ENCODE measurements at regions not wholly inside any gene's neighbourhood (a gene's known extent, or its start where the extent isn't known, plus 50 kb on each side); places are given as distances from the start of the nearest gene placed in this dataset.

DNA sequence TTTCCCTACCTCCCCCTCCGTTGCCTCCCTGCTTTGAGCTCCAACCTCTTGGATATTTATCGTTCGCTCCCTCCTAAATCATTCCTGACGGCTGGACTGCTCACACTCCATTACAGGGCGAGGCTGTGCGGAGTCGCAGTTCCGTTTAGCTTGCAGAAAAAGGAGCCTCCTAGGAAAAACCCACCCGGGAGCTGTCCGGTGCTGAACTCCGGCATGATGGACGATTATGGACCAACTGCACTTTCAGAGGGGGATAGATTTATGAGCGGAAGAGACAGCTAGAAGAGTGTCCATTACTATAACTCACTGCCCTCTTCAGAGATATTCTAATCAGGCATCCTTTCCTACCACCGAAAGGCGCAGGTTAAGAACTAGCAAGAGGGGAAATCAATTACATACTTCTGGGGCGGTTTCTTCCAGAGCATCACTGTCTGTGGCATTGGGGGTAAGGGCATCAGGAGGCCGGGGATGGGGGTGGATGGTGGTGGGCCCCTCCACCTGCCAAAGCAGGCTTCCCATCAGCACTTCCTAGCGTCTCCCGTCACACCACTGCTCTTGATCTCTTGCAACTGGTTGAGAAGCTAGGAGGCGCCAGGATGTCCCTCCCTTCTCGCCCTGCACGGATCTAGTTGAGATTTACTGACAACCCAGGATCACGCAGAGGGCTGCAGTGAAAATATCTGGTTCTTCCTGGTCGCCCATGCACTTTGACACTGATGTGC is 251.2 kb downstream of the ENGASE start:
- ATAC-seq (no peak), DNase-seq (no peak)
- Histone ChIP-seq H3K9me3 (no peaks in the 10 kb centered on the region), H3K36me3 (no peaks in the 10 kb centered on the region), H3K4me1 (no peaks in the 10 kb centered on the region), H3K27ac (no peak overlapping the region), H3K27me3 (no peaks in the 10 kb centered on the region), H3K4me3 (no peak overlapping the region)
- 26% methylated on average over 21 of the region's 24 CpGs for WGBS (ENCODE audit: insufficient coverage, low coverage, low lambda C conversion rate, missing lambda C conversion rate)
- TF ChIP-seq, protein P1, sequence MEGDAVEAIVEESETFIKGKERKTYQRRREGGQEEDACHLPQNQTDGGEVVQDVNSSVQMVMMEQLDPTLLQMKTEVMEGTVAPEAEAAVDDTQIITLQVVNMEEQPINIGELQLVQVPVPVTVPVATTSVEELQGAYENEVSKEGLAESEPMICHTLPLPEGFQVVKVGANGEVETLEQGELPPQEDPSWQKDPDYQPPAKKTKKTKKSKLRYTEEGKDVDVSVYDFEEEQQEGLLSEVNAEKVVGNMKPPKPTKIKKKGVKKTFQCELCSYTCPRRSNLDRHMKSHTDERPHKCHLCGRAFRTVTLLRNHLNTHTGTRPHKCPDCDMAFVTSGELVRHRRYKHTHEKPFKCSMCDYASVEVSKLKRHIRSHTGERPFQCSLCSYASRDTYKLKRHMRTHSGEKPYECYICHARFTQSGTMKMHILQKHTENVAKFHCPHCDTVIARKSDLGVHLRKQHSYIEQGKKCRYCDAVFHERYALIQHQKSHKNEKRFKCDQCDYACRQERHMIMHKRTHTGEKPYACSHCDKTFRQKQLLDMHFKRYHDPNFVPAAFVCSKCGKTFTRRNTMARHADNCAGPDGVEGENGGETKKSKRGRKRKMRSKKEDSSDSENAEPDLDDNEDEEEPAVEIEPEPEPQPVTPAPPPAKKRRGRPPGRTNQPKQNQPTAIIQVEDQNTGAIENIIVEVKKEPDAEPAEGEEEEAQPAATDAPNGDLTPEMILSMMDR (IDR thresholded peaks at IDR 0.05) = no peak
- no peak for TF ChIP-seq POLR2A (IDR thresholded peaks at IDR 0.05)
- intact Hi-C loops (cut with DNase I) = no loop called here

DNA sequence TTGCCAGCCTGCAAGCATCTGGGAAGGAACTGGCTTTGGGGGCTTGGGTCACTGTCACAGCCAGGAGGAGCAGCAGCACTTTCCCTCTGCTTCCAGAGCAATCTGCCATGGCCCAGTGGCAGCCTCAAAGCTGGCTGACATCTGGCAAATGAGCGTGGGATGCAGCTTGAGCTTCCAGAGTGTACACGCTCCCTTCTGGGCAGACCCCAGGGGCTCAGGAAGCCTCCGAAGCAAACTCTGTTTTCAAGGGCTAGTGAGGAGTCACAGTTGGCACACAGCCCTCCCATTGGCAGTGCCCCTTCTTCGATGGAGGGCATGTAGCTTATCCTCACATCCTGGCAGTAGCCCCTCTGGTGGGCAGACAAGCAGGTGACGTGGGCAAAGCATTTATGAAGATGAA is 249.6 kb downstream of the ENGASE start:
- no peaks in the 10 kb centered on the region for H3K27me3 ChIP-seq
- intact Hi-C loops (cut with DNase I) = no loop called here
- no peaks in the 10 kb centered on the region for H3K4me1 ChIP-seq
- TF ChIP-seq, protein P1 (IDR thresholded peaks at IDR 0.05) = no peak
- TF ChIP-seq POLR2A (IDR thresholded peaks at IDR 0.05) = no peak
- no peak overlapping the region for H3K4me3 ChIP-seq
- 48% methylated on average over 2 of the region's 5 CpGs for WGBS (ENCODE audit: insufficient coverage, low coverage, low lambda C conversion rate, missing lambda C conversion rate)
- H3K27ac ChIP-seq = no peak overlapping the region
- no peak for ATAC-seq
- H3K9me3 ChIP-seq = no peaks in the 10 kb centered on the region
- no peak for DNase-seq
- H3K36me3 ChIP-seq = no peaks in the 10 kb centered on the region

DNA sequence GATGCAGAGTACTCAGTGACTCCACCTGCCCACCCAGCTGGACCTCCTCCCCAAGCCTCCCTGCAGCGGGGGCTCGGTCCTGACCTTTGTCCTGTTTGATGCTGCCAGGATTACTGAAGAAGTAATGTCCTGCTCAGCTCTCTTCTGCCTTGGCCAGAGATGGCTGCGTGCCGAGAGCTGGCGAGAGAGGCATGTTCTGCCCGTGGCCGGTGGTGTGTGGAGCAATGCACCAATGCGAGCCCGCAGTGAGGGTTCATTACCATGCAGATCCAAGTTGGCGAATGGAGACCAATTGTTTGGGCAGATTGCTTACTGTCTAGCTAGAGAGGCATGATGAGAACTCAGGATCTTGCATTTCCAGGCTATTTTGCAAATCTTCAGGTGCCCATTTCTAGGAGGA is 248.9 kb downstream of the ENGASE start:
- no peak for DNase-seq
- TF ChIP-seq, protein P1 (IDR thresholded peaks at IDR 0.05) = no peak
- no peak for TF ChIP-seq POLR2A (IDR thresholded peaks at IDR 0.05)
- Histone ChIP-seq H3K27ac (no peak overlapping the region), H3K36me3 (no peaks in the 10 kb centered on the region), H3K4me3 (no peak overlapping the region), H3K27me3 (no peaks in the 10 kb centered on the region), H3K4me1 (no peaks in the 10 kb centered on the region), H3K9me3 (no peaks in the 10 kb centered on the region)
- no peak for ATAC-seq
- intact Hi-C loops (cut with DNase I) = no loop called here
- WGBS (ENCODE audit: insufficient coverage, low coverage, low lambda C conversion rate, missing lambda C conversion rate) = 50% methylated on average over 4 of the region's 10 CpGs

DNA sequence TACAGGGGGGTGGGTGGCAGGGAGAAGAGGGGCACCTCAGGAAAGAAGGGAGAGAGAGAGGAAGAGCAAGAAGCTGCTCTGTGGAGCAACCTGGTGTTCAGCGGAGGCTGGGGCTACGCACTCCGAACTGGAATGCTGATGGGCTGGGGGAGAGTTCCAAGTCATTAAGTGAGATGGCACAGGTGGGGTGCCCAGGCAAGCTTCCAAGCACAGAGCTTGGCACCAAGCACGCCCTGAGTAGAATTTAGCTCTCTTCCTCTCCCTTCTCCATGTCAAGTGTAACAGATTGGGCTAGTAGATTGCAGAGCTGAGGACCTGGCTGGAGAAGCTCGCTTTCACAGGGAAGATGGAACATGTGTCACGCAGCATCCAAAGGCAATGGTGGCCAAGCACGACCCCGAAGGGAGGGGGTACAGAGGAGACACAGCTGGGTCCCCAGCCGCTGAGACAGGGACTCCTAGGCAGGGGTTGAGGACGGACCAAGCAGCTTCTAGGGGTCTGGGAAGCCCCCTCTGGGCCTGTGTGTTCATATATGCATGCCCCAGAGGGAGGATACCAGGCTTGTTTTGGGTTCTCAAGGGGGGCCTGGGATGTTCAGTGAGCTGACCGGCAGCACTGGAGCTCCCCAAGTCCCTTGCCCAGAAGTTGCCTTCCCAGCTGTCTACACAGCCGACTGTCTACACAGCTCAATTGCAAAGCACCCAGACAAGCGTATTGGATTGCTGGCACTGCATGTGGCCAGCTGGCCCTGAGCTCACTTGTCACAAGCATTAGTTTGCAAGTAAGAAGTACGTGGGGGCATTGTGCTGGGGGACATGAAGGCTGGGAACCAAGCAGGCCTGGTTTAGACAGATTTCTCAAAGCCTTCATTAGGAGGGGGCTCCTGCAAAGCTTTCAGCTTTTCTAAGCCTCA is 247.8 kb downstream of the ENGASE start:
- Histone ChIP-seq H3K27me3 (no peaks in the 10 kb centered on the region), H3K9me3 (no peaks in the 10 kb centered on the region), H3K36me3 (no peaks in the 10 kb centered on the region), H3K4me3 (no peak overlapping the region), H3K4me1 (no peaks in the 10 kb centered on the region), H3K27ac (no peak overlapping the region)
- 44% methylated on average over 3 of the region's 14 CpGs for WGBS (ENCODE audit: insufficient coverage, low coverage, low lambda C conversion rate, missing lambda C conversion rate)
- DNase-seq = no peak
- no peak for TF ChIP-seq POLR2A (IDR thresholded peaks at IDR 0.05)
- TF ChIP-seq, protein P1 (IDR thresholded peaks at IDR 0.05) = no peak
- ATAC-seq = no peak
- intact Hi-C loops (cut with DNase I) = no loop called here
